Upper lobe of right lung (tissue), 1 donor: ENCODE measurements at regions not wholly inside any gene's neighbourhood (a gene's known extent, or its start where the extent isn't known, plus 50 kb on each side); places are given as distances from the start of the nearest gene placed in this dataset.

Experiments
- ATAC-seq: fragments of 200-7000 bp; cut with Tn5 transposase; one replicate; pipeline ENCODE4 v1.9.1; 2020; ENCODE audit warnings: mild to moderate bottlenecking, moderate library complexity
- DNase-seq: peaks from one replicate; pipeline ENCODE4 v3.0.0-alpha.2; 2020
- H3K27ac ChIP-seq: fragments of 200-600 bp; one replicate; pipeline ENCODE4 v1.8.0; 2022
- H3K27me3 ChIP-seq: fragments of 200-600 bp; one replicate; pipeline ENCODE4 v1.8.0; 2022; ENCODE audit warnings: mild to moderate bottlenecking
- H3K36me3 ChIP-seq: fragments of 200-600 bp; one replicate; pipeline ENCODE4 v1.8.0; 2022
- H3K4me1 ChIP-seq: fragments of 200-600 bp; one replicate; pipeline ENCODE4 v1.8.0; 2022
- H3K4me3 ChIP-seq: fragments of 200-600 bp; one replicate; pipeline ENCODE4 v1.8.0; 2022; ENCODE audit warnings: mild to moderate bottlenecking
- H3K9me3 ChIP-seq: fragments of 200-600 bp; one replicate; pipeline ENCODE4 v1.8.0; 2022
- intact Hi-C: fragments of 100-400 bp; cut with DNase I; formaldehyde crosslinking; loops from one replicate; pipeline ENCODE4 v1.11.0; 2022
- TF ChIP-seq, protein P1 (sequence below): fragments of 200-600 bp; IDR thresholded peaks from one replicate; pipeline ENCODE4 v1.8.0; 2022; ENCODE audit warnings: antibody characterized with exemption
- donor health status: DM: no; HTN: yes; CAD: no; lungs with severe emphysema.

DNA sequence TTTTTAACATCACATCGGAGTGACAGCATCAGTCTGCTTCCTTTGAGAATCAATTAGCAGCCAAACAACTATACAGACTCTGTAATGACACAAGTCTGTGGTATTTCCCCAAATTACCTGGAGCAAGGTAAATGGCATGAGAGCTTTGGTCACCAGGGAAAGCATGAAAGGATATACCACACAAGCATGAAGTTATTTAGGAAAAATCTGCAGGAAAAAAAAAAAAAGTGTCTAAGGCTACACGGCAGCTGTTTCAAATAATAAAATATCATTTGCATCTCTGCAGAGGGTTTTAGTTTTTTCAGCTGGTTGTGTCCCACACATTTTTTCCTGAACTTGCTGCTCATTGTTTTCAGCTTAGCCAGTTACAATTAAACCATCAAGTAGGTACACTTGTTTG is 234.7 kb downstream of the TTLL7 start:
- DNase-seq (no peak), ATAC-seq (no peak)
- no peaks in the 10 kb centered on the region for H3K9me3 ChIP-seq
- TF ChIP-seq, protein P1, sequence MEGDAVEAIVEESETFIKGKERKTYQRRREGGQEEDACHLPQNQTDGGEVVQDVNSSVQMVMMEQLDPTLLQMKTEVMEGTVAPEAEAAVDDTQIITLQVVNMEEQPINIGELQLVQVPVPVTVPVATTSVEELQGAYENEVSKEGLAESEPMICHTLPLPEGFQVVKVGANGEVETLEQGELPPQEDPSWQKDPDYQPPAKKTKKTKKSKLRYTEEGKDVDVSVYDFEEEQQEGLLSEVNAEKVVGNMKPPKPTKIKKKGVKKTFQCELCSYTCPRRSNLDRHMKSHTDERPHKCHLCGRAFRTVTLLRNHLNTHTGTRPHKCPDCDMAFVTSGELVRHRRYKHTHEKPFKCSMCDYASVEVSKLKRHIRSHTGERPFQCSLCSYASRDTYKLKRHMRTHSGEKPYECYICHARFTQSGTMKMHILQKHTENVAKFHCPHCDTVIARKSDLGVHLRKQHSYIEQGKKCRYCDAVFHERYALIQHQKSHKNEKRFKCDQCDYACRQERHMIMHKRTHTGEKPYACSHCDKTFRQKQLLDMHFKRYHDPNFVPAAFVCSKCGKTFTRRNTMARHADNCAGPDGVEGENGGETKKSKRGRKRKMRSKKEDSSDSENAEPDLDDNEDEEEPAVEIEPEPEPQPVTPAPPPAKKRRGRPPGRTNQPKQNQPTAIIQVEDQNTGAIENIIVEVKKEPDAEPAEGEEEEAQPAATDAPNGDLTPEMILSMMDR: no peak
- H3K27me3 ChIP-seq: no peaks in the 10 kb centered on the region
- no peaks in the 10 kb centered on the region for H3K36me3 ChIP-seq
- H3K27ac ChIP-seq: no peak overlapping the region
- no peaks in the 10 kb centered on the region for H3K4me1 ChIP-seq
- no peak overlapping the region for H3K4me3 ChIP-seq
- intact Hi-C loops: no loop called here

DNA sequence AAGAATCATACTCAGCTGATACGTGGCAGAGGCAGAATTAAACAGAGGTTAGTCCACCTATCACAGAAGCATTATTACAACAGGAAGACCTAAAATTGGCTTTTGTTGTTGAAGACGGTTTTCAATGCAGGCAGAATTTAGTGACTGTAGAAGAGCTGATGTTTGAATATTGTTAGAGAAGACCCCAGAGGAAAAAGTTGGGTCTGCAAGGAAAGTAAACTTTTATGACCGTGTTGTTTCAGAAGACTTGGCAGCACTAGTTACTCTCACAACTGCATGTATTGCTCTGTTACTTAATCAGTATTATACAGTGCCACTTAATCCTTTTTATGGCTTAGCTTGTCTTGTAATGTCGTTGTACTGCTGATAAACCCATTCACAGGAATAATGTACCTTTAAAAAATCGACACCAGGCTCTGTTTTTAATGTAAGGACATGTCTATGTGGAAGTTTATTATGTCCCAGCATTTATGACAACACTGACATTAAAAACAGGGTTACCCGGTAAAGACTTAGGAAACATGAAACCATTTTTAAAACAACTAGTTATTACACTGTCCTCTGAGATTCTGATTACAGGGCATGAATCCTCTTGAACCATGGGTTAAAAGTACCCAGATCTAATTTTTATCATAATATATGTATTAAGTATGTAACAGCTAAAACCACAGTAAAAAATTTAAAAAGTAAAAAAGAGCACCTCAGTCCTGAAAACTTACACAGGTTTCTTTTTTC is 235.4 kb downstream of the TTLL7 start:
- TF ChIP-seq, protein P1: no peak
- Histone ChIP-seq H3K27me3 (no peaks in the 10 kb centered on the region), H3K4me3 (no peak overlapping the region), H3K9me3 (no peaks in the 10 kb centered on the region), H3K36me3 (no peaks in the 10 kb centered on the region), H3K27ac (no peak overlapping the region), H3K4me1 (no peaks in the 10 kb centered on the region)
- ATAC-seq (no peak), DNase-seq (no peak)
- intact Hi-C loops: no loop called here

DNA sequence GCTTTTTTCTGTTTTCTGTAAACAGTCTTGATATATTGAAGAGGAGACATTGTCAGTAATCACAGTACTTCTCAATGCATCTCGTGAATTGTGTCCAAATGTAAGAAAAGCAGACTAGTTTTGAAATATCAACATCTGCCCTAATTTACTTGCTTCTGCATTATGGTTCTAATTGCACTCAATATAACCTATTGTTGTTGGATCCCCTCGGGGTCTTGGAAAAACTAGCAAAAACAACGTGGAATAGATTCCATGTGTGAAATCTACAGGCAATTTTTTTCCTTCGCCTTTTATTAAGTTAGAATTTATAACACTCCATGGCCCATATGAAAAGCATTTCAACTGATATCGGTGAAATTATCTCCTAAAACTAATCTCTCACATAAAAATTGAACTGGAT is 236.5 kb downstream of the TTLL7 start:
- intact Hi-C loops: no loop called here
- H3K36me3 ChIP-seq: no peaks in the 10 kb centered on the region
- no peak overlapping the region for H3K4me3 ChIP-seq
- no peaks in the 10 kb centered on the region for H3K4me1 ChIP-seq
- ATAC-seq: no peak
- H3K9me3 ChIP-seq: no peaks in the 10 kb centered on the region
- TF ChIP-seq, protein P1: no peak
- DNase-seq: no peak
- H3K27ac ChIP-seq: no peak overlapping the region
- H3K27me3 ChIP-seq: no peaks in the 10 kb centered on the region

DNA sequence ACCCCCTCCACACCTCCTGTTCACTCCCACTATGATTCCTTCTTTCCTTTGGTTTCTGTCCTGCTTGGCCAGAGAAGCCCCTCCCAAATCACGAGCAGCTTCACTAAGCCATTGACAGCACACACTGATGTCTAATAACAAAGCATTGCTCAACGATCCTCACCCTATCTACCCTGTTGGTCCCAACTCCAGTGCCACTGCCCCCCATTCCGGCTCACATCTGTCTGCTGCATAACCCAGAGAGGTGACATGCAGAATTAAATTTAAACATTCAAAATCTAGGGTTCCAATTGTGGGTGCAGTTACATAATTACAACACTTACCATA is 236.9 kb downstream of the TTLL7 start:
- no peaks in the 10 kb centered on the region for H3K9me3 ChIP-seq
- TF ChIP-seq, protein P1: no peak
- ATAC-seq (no peak), DNase-seq (no peak)
- no peaks in the 10 kb centered on the region for H3K4me1 ChIP-seq
- no peaks in the 10 kb centered on the region for H3K27me3 ChIP-seq
- H3K36me3 ChIP-seq: no peaks in the 10 kb centered on the region
- H3K27ac ChIP-seq: no peak overlapping the region
- no peak overlapping the region for H3K4me3 ChIP-seq
- intact Hi-C loops: no loop called here

DNA sequence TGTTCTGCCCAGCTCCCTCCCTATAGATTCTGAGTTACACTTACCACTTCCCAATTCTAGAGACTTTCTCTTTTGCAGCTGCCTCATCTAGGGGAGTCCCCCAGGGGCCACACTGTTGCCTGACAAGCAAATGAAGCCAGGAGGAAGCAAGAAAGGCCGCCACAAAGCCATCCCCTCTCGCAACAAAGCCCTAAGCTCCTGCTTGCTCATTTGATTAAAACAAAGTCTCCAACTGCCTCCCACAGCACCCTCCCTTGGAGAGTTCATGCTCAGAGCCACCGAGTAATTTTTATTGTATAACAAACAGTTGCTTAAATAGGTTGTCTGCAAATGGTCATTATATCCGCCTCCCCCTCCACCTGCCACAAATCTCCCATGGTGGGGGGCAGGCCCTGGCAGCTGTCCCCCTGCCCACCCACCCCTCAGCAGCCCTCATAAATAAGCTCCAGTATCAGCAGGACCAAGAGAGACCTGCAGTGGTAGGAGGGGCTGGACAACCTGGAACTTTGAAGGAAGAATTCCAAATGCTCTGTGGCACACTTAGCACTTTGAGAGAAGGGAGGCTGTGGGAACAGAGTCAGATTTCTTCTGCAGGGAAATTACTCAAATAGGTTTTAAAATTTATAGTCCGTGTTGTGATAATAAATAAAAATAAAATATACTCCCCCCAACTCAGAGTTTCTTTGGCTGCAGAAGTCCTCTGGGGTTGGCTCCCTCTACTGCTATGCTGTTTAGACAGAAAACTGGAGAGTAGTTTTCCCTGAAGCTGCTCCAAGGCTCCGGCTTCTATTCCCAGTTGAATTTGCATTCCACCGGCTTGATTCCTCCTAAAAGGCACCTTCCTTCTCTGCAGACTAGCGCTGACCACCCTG is 237.5 kb downstream of the TTLL7 start:
- Histone ChIP-seq H3K9me3 (no peaks in the 10 kb centered on the region), H3K27me3 (no peaks in the 10 kb centered on the region), H3K4me1 (no peaks in the 10 kb centered on the region), H3K36me3 (no peaks in the 10 kb centered on the region), H3K27ac (no peak overlapping the region), H3K4me3 (no peak overlapping the region)
- DNase-seq: no peak
- intact Hi-C loops: no loop called here
- ATAC-seq: no peak
- TF ChIP-seq, protein P1: no peak
